ENCODE measurements at regions not wholly inside any gene's neighbourhood (a gene's known extent, or its start where the extent isn't known, plus 50 kb on each side); places are given as distances from the start of the nearest gene placed in this dataset.

GRCh38 chr7:142590077-142590476 is 159.2 kb upstream of the PRSS1 start:
- TF ChIP-seq POLR2A (IDR thresholded peaks at IDR 0.05), result no peak
- TF ChIP-seq POLR2AphosphoS5 (IDR thresholded peaks at IDR 0.05), result no peak
- no peak for TF ChIP-seq CTCF (IDR thresholded peaks at IDR 0.05)
